Stomach (tissue), 8 donors: ENCODE measurements at regions not wholly inside any gene's neighbourhood (a gene's known extent, or its start where the extent isn't known, plus 50 kb on each side); places are given as distances from the start of the nearest gene placed in this dataset.

Experiments
- DNase-seq, 2 donors: peaks; one replicate each; pipeline versions ENCODE4 v3.0.0 to v3.0.0-alpha.2; 2013 to 2019
- H3K27ac ChIP-seq, 5 donors: fragments of 200-600 bp in 4 of 5; sonication (generic) in 4 of 5; one replicate each; pipeline ENCODE4 v1.5.1; 2013 to 2019; ENCODE audit warnings: mild to moderate bottlenecking in 1 of 5, moderate library complexity in 1 of 5
- H3K27me3 ChIP-seq, 3 donors: fragments of 200-600 bp; sonication (generic); one replicate each; pipeline ENCODE4 v1.5.1; 2017 to 2019; ENCODE audit warnings: mixed run types in 1 of 3
- H3K36me3 ChIP-seq, 4 donors: fragments of 200-600 bp; sonication (generic); 1 replicate in 3 of 4; 2 replicates in 1 of 4; pipeline ENCODE4 v1.5.1; 2016 to 2019
- H3K4me1 ChIP-seq, 4 donors: fragments of 200-600 bp; sonication (generic); one replicate each; pipeline ENCODE4 v1.5.1; 2016 to 2019
- H3K4me3 ChIP-seq, 4 donors: fragments of 200-600 bp; sonication (generic) in 3 of 4; one replicate each; pipeline ENCODE4 v1.5.1; 2016 to 2019; ENCODE audit warnings: mild to moderate bottlenecking in 1 of 4
- H3K9me3 ChIP-seq, 4 donors: fragments of 200-600 bp; sonication (generic); one replicate each; pipeline ENCODE4 v1.5.1; 2016 to 2019
- CTCF ChIP-seq, 7 experiments: fragments of 450-650 bp in 4 of 7; fragments of 200-600 bp in 3 of 7; sonication (generic) in 3 of 7; IDR thresholded peaks; one replicate each; pipeline ENCODE4 v1.5.1; 2016 to 2019; ENCODE audit warnings: antibody characterized with exemption in 7 of 7, control low read depth in 2 of 7, mild to moderate bottlenecking in 1 of 7
- EP300 ChIP-seq: sonication (generic); formaldehyde crosslinking; IDR thresholded peaks from one replicate; pipeline ENCODE4 v1.6.1; 2017; ENCODE audit warnings: antibody characterized with exemption
- POLR2A ChIP-seq, 4 donors: fragments of 450-650 bp; IDR thresholded peaks; one replicate each; pipeline ENCODE4 v1.6.1; 2016; ENCODE audit warnings: antibody characterized with exemption in 4 of 4, control low read depth in 2 of 4, mild to moderate bottlenecking in 1 of 4, moderate library complexity in 1 of 4
- POLR2AphosphoS5 ChIP-seq, 3 donors: sonication (generic); formaldehyde crosslinking; IDR thresholded peaks; one replicate each; pipeline ENCODE4 v1.6.1; 2016; ENCODE audit warnings: antibody characterized with exemption in 3 of 3
- WGBS, 5 donors: extraction: QIAGEN DNeasy Blood & Tissue Kit in 3 of 5; methylation state at CpG; one replicate each; pipeline versions ENCODE4 v1.1.5 to v1.1.7; 2013 to 2018; 5-methylcytosine and 5-hydroxymethylcytosine counted together
- intact Hi-C: fragments of 100-400 bp; cut with DNase I; formaldehyde crosslinking; loops from one replicate; pipeline ENCODE4 v1.15.1; 2023; ENCODE audit warnings: low total_unique reads
- donor health status: healthy with polysubstance abuse.
- donor health status: Bipolar disorder and iron deficiency.
- donor health status: healthy.

- DNase-seq, result no peak
- H3K27me3 ChIP-seq, result no peaks in the 10 kb centered on the region
- H3K4me1 ChIP-seq, result no peaks in the 10 kb centered on the region
- H3K9me3 ChIP-seq, result no peaks in the 10 kb centered on the region
- no peak overlapping the region for H3K27ac ChIP-seq
- no peak overlapping the region for H3K4me3 ChIP-seq
- intact Hi-C loops, result no loop called here
- 19 to 29% (median 23%) methylated on average over 1 of the region's 1 CpG for WGBS, 5 donors
- no peak for TF ChIP-seq POLR2A (IDR thresholded peaks at IDR 0.05)
- TF ChIP-seq POLR2AphosphoS5 (IDR thresholded peaks at IDR 0.05), result no peak
- no peak for TF ChIP-seq EP300
- no peak for TF ChIP-seq CTCF (IDR thresholded peaks at IDR 0.05)
- H3K36me3 ChIP-seq, result no peaks in the 10 kb centered on the region
Observed at GRCh38 chr1:190807629-190808028, 330.0 kb upstream of the BRINP3 start.

GRCh38 chr1:190808035-190808434 is 330.4 kb upstream of the BRINP3 start:
- Histone ChIP-seq H3K4me3 (no peak overlapping the region), H3K9me3 (no peaks in the 10 kb centered on the region), H3K27ac (no peak overlapping the region), H3K4me1 (no peaks in the 10 kb centered on the region), H3K27me3 (no peaks in the 10 kb centered on the region), H3K36me3 (no peaks in the 10 kb centered on the region)
- no peak for TF ChIP-seq POLR2AphosphoS5 (IDR thresholded peaks at IDR 0.05)
- TF ChIP-seq CTCF (IDR thresholded peaks at IDR 0.05), result no peak
- DNase-seq, result no peak
- intact Hi-C loops, result no loop called here
- 56 to 78% (median 72%) methylated on average over 3 of the region's 3 CpGs for WGBS, 5 donors

- H3K4me1 ChIP-seq, result no peaks in the 10 kb centered on the region
- H3K9me3 ChIP-seq, result no peaks in the 10 kb centered on the region
- intact Hi-C loops, result no loop called here
- H3K27ac ChIP-seq, result no peak overlapping the region
- no peak for DNase-seq
- no peak overlapping the region for H3K4me3 ChIP-seq
- WGBS, 5 donors, result 79 to 100% (median 84%) methylated on average over 1 to 3 of the region's 3 CpGs
- H3K27me3 ChIP-seq, result no peaks in the 10 kb centered on the region
- no peak for TF ChIP-seq EP300
- TF ChIP-seq CTCF (IDR thresholded peaks at IDR 0.05), result no peak
- TF ChIP-seq POLR2AphosphoS5 (IDR thresholded peaks at IDR 0.05), result no peak
- no peak for TF ChIP-seq POLR2A (IDR thresholded peaks at IDR 0.05)
- H3K36me3 ChIP-seq, result no peaks in the 10 kb centered on the region
Observed at GRCh38 chr1:190809312-190809711, 331.6 kb upstream of the BRINP3 start.

GRCh38 chr1:190812996-190813395 is 335.3 kb upstream of the BRINP3 start:
- H3K4me3 ChIP-seq, result no peak overlapping the region
- H3K27me3 ChIP-seq, result no peaks in the 10 kb centered on the region
- no peaks in the 10 kb centered on the region for H3K36me3 ChIP-seq
- no peak overlapping the region for H3K27ac ChIP-seq
- peaks cover 0 to 4% (median 0%) of the 10 kb centered on the region in 4 donors for H3K9me3 ChIP-seq
- no peak for DNase-seq
- no peaks in the 10 kb centered on the region for H3K4me1 ChIP-seq
- TF ChIP-seq EP300, result no peak
- no peak for TF ChIP-seq POLR2A (IDR thresholded peaks at IDR 0.05)
- TF ChIP-seq CTCF (IDR thresholded peaks at IDR 0.05), result no peak
- no peak for TF ChIP-seq POLR2AphosphoS5 (IDR thresholded peaks at IDR 0.05)
- intact Hi-C loops, result no loop called here
- WGBS, 5 donors, result 80 to 91% (median 89%) methylated on average over 2 of the region's 2 CpGs

- intact Hi-C loops, result no loop called here
- DNase-seq, result no peak
- TF ChIP-seq CTCF (IDR thresholded peaks at IDR 0.05) (no peak), POLR2AphosphoS5 (IDR thresholded peaks at IDR 0.05) (no peak), POLR2A (IDR thresholded peaks at IDR 0.05) (no peak), EP300 (no peak)
Observed at GRCh38 chr1:190832511-190832910, 354.8 kb upstream of the BRINP3 start.

More at GRCh38 chr1:190832511-190832910, 354.8 kb upstream of the BRINP3 start:
- Histone ChIP-seq H3K4me3 (no peak overlapping the region), H3K27ac (no peak overlapping the region), H3K9me3 (no peaks in the 10 kb centered on the region), H3K36me3 (no peaks in the 10 kb centered on the region), H3K4me1 (no peaks in the 10 kb centered on the region), H3K27me3 (no peaks in the 10 kb centered on the region)
